Parathyroid adenoma (tissue), 2 donors: ENCODE measurements at regions not wholly inside any gene's neighbourhood (a gene's known extent, or its start where the extent isn't known, plus 50 kb on each side); places are given as distances from the start of the nearest gene placed in this dataset.

Source experiments
- H2AFZ ChIP-seq: fragments of 300-600 bp; sonication (generic); one replicate; pipeline ENCODE4 v1.7.0; 2017; ENCODE audit warnings: antibody characterized with exemption, mild to moderate bottlenecking
- H3K27ac ChIP-seq: fragments of 300-600 bp; sonication (generic); one replicate; pipeline ENCODE4 v1.7.0; 2017
- H3K27me3 ChIP-seq: fragments of 300-600 bp; sonication (generic); one replicate; pipeline ENCODE4 v1.7.0; 2017; ENCODE audit warnings: low read length; ENCODE audit not compliant: control insufficient read depth, insufficient read depth
- H3K36me3 ChIP-seq: fragments of 300-600 bp; sonication (generic); one replicate; pipeline ENCODE4 v1.7.0; 2017; ENCODE audit warnings: low read length; ENCODE audit not compliant: control insufficient read depth, insufficient read depth
- H3K4me1 ChIP-seq: fragments of 300-600 bp; sonication (generic); one replicate; pipeline ENCODE4 v1.7.0; 2017; ENCODE audit warnings: control low read depth
- H3K4me2 ChIP-seq: fragments of 300-600 bp; sonication (generic); one replicate; pipeline ENCODE4 v1.7.0; 2017; ENCODE audit warnings: low read length
- H3K4me3 ChIP-seq: fragments of 300-600 bp; sonication (generic); one replicate; pipeline ENCODE4 v1.7.0; 2017; ENCODE audit warnings: low read depth, low read length
- H3K79me2 ChIP-seq: fragments of 300-600 bp; sonication (generic); one replicate; pipeline ENCODE4 v1.7.0; 2017; ENCODE audit warnings: control low read depth
- H3K9ac ChIP-seq: fragments of 300-600 bp; sonication (generic); one replicate; pipeline ENCODE4 v1.7.0; 2017; ENCODE audit warnings: mild to moderate bottlenecking
- H3K9me3 ChIP-seq: fragments of 300-600 bp; sonication (generic); one replicate; pipeline ENCODE4 v1.7.0; 2017; ENCODE audit warnings: low read length; ENCODE audit not compliant: control insufficient read depth
- TF ChIP-seq, protein P1 (sequence below): fragments of 300-600 bp; sonication (generic); IDR thresholded peaks from one replicate; pipeline ENCODE4 v1.7.0; 2017; ENCODE audit warnings: antibody characterized with exemption, mild to moderate bottlenecking
- donor health status: primary hyperparathyroidism.

DNA sequence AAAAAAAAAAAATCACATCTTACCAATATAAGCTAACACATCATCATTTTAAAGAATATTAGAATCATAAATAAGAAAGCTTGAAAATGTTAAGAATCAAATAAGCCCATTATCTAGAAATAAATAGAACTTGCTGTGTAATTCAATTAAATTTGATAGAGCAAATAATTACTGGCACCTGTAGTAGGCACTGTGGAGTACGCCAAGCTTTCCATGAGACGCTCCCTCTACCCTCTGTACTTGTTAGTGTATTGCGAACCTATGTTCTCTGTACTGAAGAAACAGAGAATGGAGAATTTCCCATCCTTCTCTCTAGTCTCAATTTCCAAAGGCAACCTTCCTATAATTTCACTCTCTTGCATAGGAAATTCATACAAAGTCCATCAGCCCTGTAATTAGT, 61.7 kb upstream of the HAND2 start:
- no peak overlapping the region for H3K27ac ChIP-seq
- H3K79me2 ChIP-seq = no peaks in the 10 kb centered on the region
- H3K4me3 ChIP-seq = no peak overlapping the region
- peaks cover 2% of the 10 kb centered on the region for H3K9me3 ChIP-seq
- TF ChIP-seq, protein P1, sequence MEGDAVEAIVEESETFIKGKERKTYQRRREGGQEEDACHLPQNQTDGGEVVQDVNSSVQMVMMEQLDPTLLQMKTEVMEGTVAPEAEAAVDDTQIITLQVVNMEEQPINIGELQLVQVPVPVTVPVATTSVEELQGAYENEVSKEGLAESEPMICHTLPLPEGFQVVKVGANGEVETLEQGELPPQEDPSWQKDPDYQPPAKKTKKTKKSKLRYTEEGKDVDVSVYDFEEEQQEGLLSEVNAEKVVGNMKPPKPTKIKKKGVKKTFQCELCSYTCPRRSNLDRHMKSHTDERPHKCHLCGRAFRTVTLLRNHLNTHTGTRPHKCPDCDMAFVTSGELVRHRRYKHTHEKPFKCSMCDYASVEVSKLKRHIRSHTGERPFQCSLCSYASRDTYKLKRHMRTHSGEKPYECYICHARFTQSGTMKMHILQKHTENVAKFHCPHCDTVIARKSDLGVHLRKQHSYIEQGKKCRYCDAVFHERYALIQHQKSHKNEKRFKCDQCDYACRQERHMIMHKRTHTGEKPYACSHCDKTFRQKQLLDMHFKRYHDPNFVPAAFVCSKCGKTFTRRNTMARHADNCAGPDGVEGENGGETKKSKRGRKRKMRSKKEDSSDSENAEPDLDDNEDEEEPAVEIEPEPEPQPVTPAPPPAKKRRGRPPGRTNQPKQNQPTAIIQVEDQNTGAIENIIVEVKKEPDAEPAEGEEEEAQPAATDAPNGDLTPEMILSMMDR = no peak
- no peak overlapping the region for H3K9ac ChIP-seq
- no peaks in the 10 kb centered on the region for H3K4me1 ChIP-seq
- H3K4me2 ChIP-seq = no peak overlapping the region
- no peak overlapping the region for H2AFZ ChIP-seq
- H3K36me3 ChIP-seq = no peaks in the 10 kb centered on the region
- no peaks in the 10 kb centered on the region for H3K27me3 ChIP-seq

DNA sequence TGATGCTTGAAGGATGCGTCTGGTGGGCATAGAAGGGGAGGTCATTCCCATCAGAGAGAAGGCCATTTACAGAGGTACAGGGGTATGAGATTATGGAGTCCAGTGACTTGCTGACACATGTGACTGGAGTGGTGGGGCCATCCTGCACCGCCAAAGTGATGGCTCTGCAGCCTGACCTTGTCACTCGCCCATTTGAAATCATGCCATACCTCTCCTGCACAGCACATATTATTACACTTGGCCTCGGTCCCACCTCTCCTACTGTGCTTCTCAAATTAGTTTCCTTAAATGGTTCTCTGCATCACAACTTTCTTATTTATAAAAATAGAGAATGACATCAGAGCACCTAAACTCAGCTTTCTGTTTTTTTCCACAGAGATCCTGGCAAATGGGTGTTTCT, 60.7 kb upstream of the HAND2 start:
- Histone ChIP-seq H3K4me1 (no peaks in the 10 kb centered on the region), H2AFZ (no peak overlapping the region), H3K27ac (no peak overlapping the region), H3K4me3 (no peak overlapping the region), H3K27me3 (no peaks in the 10 kb centered on the region), H3K36me3 (no peaks in the 10 kb centered on the region), H3K79me2 (no peaks in the 10 kb centered on the region), H3K4me2 (no peak overlapping the region), H3K9ac (no peak overlapping the region), H3K9me3 (no peaks in the 10 kb centered on the region)
- TF ChIP-seq, protein P1 = no peak

DNA sequence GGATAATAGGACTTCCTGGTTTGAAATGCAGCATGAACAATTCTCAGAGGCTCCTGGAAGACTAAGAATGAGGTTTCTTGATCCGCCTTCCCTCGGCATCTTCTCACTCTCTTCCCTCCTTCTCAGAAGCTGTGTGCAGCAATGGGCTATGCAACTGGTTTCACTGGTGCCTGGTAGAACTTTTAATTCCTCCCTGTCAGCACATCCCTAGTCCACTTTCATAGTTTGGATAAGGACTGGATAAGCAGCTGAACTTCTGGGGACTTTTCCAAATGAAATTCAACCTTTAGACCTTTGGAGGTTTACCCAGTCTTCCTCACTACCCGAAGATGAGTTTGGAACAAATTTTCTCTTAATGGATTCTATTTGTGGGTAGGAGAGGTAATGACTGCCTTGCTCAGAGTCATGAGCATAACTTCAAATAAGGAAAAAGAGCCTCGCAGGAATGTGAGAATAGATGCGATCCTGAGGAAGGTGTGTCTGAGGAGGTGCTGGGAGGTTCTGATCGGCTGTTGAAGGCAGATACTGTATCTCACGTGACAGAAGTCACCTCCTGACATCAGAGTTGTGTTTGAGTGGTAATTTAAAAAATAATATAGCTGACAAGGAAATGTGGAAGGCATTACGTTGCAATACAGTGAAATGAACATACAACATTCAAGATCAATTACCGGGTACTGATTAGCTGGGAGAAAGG, 56.0 kb upstream of the HAND2 start:
- no peaks in the 10 kb centered on the region for H3K36me3 ChIP-seq
- H3K27ac ChIP-seq = no peak overlapping the region
- H3K9me3 ChIP-seq = no peaks in the 10 kb centered on the region
- no peak overlapping the region for H3K4me3 ChIP-seq
- H3K4me1 ChIP-seq = no peaks in the 10 kb centered on the region
- H3K27me3 ChIP-seq = no peaks in the 10 kb centered on the region
- H2AFZ ChIP-seq = no peak overlapping the region
- H3K9ac ChIP-seq = no peak overlapping the region
- TF ChIP-seq, protein P1 = no peak
- H3K79me2 ChIP-seq = no peaks in the 10 kb centered on the region
- H3K4me2 ChIP-seq = no peak overlapping the region

DNA sequence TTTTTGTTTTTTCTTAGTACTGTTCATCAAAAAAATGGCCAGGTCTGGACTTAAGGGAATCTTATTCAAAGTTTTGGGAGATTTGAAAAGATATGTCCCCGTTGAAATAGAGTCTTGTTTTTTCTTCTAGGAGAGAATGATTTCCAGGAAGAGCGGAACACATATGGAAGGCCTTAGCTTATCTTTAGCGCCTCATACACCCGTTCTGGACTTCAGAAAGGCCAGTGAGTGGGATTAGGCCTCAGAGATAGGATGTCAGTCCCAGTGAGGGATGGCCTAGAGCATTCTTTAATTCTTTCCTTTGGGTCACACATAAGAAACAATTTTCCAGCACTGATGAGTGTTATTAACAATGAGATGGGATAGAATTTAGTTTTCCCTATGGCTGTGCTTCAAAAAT, 54.5 kb upstream of the HAND2 start:
- H3K9ac ChIP-seq = no peak overlapping the region
- no peak overlapping the region for H3K4me3 ChIP-seq
- no peak overlapping the region for H3K27ac ChIP-seq
- no peaks in the 10 kb centered on the region for H3K9me3 ChIP-seq
- no peaks in the 10 kb centered on the region for H3K36me3 ChIP-seq
- no peak overlapping the region for H2AFZ ChIP-seq
- TF ChIP-seq, protein P1 = no peak
- no peaks in the 10 kb centered on the region for H3K4me1 ChIP-seq
- no peaks in the 10 kb centered on the region for H3K27me3 ChIP-seq
- no peak overlapping the region for H3K4me2 ChIP-seq
- no peaks in the 10 kb centered on the region for H3K79me2 ChIP-seq
